B cell (primary cell): ENCODE measurements at regions not wholly inside any gene's neighbourhood (a gene's known extent, or its start where the extent isn't known, plus 50 kb on each side); places are given as distances from the start of the nearest gene placed in this dataset.

Experiments used
- ATAC-seq: fragments of 200-7000 bp; cut with Tn5 transposase; one replicate; pipeline ENCODE4 v1.10.0; 2021; ENCODE audit warnings: low read depth, mild to moderate bottlenecking, moderate number of reproducible peaks, moderate library complexity
- CTCF ChIA-PET: fragments of 350-600 bp; sonication (Branson Sonifier 250); formaldehyde crosslinking; loops from one replicate; lab custom pipeline; 2021; ENCODE audit warnings: antibody characterized with exemption, inconsistent platforms; lab: Charles Lee
- POLR2A ChIA-PET: fragments of 350-600 bp; sonication (Branson Sonifier 250); formaldehyde crosslinking; loops from one replicate; lab custom pipeline; 2021; ENCODE audit warnings: antibody characterized with exemption; lab: Charles Lee
- DNase-seq: peaks from one replicate; pipeline ENCODE4 v3.0.0; 2013
- H2AFZ ChIP-seq: 2 replicates; pipeline ENCODE4 v1.6.1; 2012; ENCODE audit warnings: mild to moderate bottlenecking, low read depth, low read length; ENCODE audit not compliant: insufficient read depth, poor library complexity, severe bottlenecking
- H3K27ac ChIP-seq, 2 donors: 1 replicate in 1 of 2; 2 replicates in 1 of 2; pipeline ENCODE4 v1.5.1; 2012 to 2013; ENCODE audit warnings: low read length in 2 of 2, mild to moderate bottlenecking in 2 of 2, moderate library complexity in 1 of 2
- H3K27me3 ChIP-seq, 4 experiments: fragments of 200-600 bp in 1 of 4; sonication (generic) in 1 of 4; replicated peaks in 1 of 4; 1 replicate in 2 of 4; 2 replicates in 2 of 4; pipeline versions ENCODE4 v1.6.1 to v1.7.0; 2013 to 2016; ENCODE audit warnings: low read length in 3 of 4, mild to moderate bottlenecking in 2 of 4, mixed read lengths in 1 of 4, moderate library complexity in 1 of 4; ENCODE audit not compliant: insufficient read depth in 4 of 4, control insufficient read depth in 3 of 4; ENCODE audit errors: control extremely low read depth in 1 of 4
- H3K36me3 ChIP-seq, 2 experiments: replicated peaks in 1 of 2; 1 replicate in 1 of 2; 2 replicates in 1 of 2; pipeline versions ENCODE4 v1.6.1 to v1.7.1; 2013; ENCODE audit warnings: low read length in 1 of 2; ENCODE audit not compliant: insufficient read depth in 2 of 2, control insufficient read depth in 1 of 2; ENCODE audit errors: control extremely low read depth in 1 of 2, extremely low read depth in 1 of 2
- H3K4me1 ChIP-seq, 2 donors: fragments of 200-600 bp in 1 of 2; sonication (generic) in 1 of 2; 1 replicate in 1 of 2; 2 replicates in 1 of 2; pipeline versions ENCODE4 v1.5.1 to v1.6.1; 2013 to 2017; ENCODE audit warnings: low read length in 2 of 2; ENCODE audit not compliant: control insufficient read depth in 2 of 2, insufficient read depth in 2 of 2
- H3K4me2 ChIP-seq: replicated peaks from 2 replicates; pipeline ENCODE3; 2012; ENCODE audit warnings: mild to moderate bottlenecking, low read depth, low read length; ENCODE audit not compliant: poor library complexity, severe bottlenecking
- H3K4me3 ChIP-seq, 5 experiments: fragments of 200-600 bp in 1 of 5; sonication (generic) in 1 of 5; 1 replicate in 3 of 5; 2 replicates in 2 of 5; pipeline versions ENCODE4 v1.5.1 to v1.7.0; 2011 to 2016; ENCODE audit warnings: low read length in 4 of 5, mild to moderate bottlenecking in 4 of 5, low read depth in 2 of 5, control low read depth in 1 of 5, moderate library complexity in 1 of 5; ENCODE audit not compliant: insufficient read depth in 1 of 5; ENCODE audit errors: control extremely low read depth in 1 of 5, extremely low read depth in 1 of 5
- H3K79me2 ChIP-seq: fragments of 200-600 bp; sonication (generic); one replicate; pipeline ENCODE4 v1.6.0; 2016; ENCODE audit warnings: low read length; ENCODE audit not compliant: control insufficient read depth, insufficient read depth
- H3K9ac ChIP-seq: fragments of 200-600 bp; sonication (generic); 2 replicates; pipeline ENCODE4 v1.6.1; 2017; ENCODE audit warnings: mild to moderate bottlenecking, low read length, moderate library complexity
- H3K9me3 ChIP-seq, 3 donors: one replicate each; pipeline versions ENCODE4 v1.6.1 to v1.7.1; 2013; ENCODE audit warnings: low read length in 2 of 3; ENCODE audit not compliant: control insufficient read depth in 2 of 3, insufficient read depth in 1 of 3; ENCODE audit errors: control extremely low read depth in 1 of 3
- H4K20me1 ChIP-seq: 2 replicates; pipeline ENCODE4 v1.6.0; 2012; ENCODE audit warnings: mild to moderate bottlenecking, low read length; ENCODE audit not compliant: insufficient read depth, control insufficient read depth, poor library complexity, severe bottlenecking
- H3K27ac Mint-ChIP-seq: one replicate; pipeline ENCODE4 v1.8.0; 2021; ENCODE audit warnings: mixed read lengths
- H3K27me3 Mint-ChIP-seq: one replicate; pipeline ENCODE4 v1.8.0; 2021; ENCODE audit warnings: mixed read lengths
- H3K4me1 Mint-ChIP-seq: one replicate; pipeline ENCODE4 v1.8.0; 2021; ENCODE audit warnings: mixed read lengths
- H3K4me3 Mint-ChIP-seq: one replicate; pipeline ENCODE4 v1.8.0; 2021; ENCODE audit warnings: mixed read lengths
- H3K9me3 Mint-ChIP-seq: one replicate; pipeline ENCODE4 v1.8.0; 2022; ENCODE audit warnings: mixed read lengths; ENCODE audit not compliant: insufficient read depth
- EZH2 ChIP-seq: IDR thresholded peaks from 2 replicates; pipeline ENCODE4 v1.6.1; 2012; ENCODE audit warnings: borderline replicate concordance, low read depth, mild to moderate bottlenecking, moderate library complexity, low read length; ENCODE audit not compliant: insufficient read depth, poor library complexity, severe bottlenecking
- WGBS: methylation state at CpG from one replicate; pipeline ENCODE4 v1.1.5; 2013; ENCODE audit warnings: missing lambda C conversion rate; ENCODE audit not compliant: insufficient coverage; 5-methylcytosine and 5-hydroxymethylcytosine counted together
- intact Hi-C: fragments of 100-400 bp; cut with micrococcal nuclease; formaldehyde crosslinking; loops from one replicate; pipeline ENCODE4 v1.10.0; 2022
- TF ChIP-seq, protein P1 (sequence below): fragments of 200-600 bp; IDR thresholded peaks from one replicate; pipeline ENCODE4 v1.8.0; 2022; ENCODE audit warnings: antibody characterized with exemption, mild to moderate bottlenecking

DNA sequence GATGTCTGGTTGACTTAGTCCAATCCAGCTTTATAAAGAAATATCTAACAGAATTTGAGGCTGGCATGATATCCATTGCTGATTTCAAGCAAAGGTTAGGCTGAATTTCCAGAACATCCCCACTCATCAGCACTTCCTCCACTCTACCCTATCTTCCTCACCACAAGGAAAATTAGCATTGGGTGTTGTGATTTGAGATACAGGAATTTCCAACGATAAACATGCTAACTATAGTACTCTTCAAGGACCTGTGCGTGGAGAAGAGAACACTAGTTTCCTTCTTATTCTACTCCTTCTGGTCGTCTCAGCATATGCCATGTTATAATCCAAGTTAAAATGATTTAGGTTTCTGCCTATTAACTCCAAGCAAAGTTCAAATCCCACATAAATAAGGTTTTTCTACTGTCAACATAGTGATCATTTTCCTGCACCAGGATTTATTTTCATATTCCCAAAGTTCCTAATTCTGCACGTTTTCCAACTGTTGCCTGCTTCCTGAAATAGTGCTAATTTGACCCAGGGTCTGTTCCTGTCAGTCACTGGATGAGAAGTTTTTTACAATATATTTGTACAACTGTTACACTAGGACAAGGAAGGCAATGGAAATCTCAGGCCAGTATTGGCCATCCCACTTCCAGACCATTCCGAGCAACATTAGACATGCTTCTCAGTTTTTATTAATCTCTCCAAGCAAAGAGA, 177.6 kb upstream of the EDNRA start:
- Mint-ChIP-seq H3K27ac (no peak overlapping the region), H3K9me3 (no peaks in the 10 kb centered on the region), H3K4me3 (no peak overlapping the region), H3K4me1 (no peaks in the 10 kb centered on the region), H3K27me3 (no peaks in the 10 kb centered on the region)
- H3K79me2 ChIP-seq = no peaks in the 10 kb centered on the region
- no peak overlapping the region for H3K27ac ChIP-seq
- intact Hi-C loops = no loop called here
- no peak for DNase-seq
- TF ChIP-seq, protein P1, sequence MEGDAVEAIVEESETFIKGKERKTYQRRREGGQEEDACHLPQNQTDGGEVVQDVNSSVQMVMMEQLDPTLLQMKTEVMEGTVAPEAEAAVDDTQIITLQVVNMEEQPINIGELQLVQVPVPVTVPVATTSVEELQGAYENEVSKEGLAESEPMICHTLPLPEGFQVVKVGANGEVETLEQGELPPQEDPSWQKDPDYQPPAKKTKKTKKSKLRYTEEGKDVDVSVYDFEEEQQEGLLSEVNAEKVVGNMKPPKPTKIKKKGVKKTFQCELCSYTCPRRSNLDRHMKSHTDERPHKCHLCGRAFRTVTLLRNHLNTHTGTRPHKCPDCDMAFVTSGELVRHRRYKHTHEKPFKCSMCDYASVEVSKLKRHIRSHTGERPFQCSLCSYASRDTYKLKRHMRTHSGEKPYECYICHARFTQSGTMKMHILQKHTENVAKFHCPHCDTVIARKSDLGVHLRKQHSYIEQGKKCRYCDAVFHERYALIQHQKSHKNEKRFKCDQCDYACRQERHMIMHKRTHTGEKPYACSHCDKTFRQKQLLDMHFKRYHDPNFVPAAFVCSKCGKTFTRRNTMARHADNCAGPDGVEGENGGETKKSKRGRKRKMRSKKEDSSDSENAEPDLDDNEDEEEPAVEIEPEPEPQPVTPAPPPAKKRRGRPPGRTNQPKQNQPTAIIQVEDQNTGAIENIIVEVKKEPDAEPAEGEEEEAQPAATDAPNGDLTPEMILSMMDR = no peak
- no peak for TF ChIP-seq EZH2
- ChIA-PET CTCF (no interaction called here), POLR2A (no interaction called here)
- H3K9me3 ChIP-seq = no peaks in the 10 kb centered on the region
- no peaks in the 10 kb centered on the region for H4K20me1 ChIP-seq
- no peak overlapping the region for H3K4me2 ChIP-seq
- H3K4me3 ChIP-seq = no peak overlapping the region
- ATAC-seq = no peak
- H3K9ac ChIP-seq = no peak overlapping the region
- no peaks in the 10 kb centered on the region for H3K36me3 ChIP-seq
- 90% methylated on average over 1 of the region's 5 CpGs for WGBS
- H2AFZ ChIP-seq = no peak overlapping the region
- no peaks in the 10 kb centered on the region for H3K27me3 ChIP-seq
- no peaks in the 10 kb centered on the region for H3K4me1 ChIP-seq

DNA sequence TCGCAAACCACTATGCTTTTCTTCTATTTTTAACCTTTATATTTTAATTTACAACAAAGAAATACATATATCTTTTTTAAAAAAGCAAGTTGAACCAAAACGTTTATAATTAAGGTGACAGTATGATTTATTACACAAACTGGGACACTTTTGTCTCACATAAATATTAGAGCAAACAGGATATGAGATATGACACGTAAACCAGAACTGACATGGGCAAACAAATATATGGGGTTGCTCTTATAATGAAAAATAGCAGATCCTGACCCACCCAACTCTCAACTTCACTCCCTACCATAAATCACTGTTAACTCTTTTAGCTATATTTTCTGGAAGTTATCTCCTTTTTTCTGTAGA, 177.0 kb upstream of the EDNRA start:
- CTCF ChIA-PET = no interaction called here
- no CpG with 5 or more reads among the region's 3 CpGs for WGBS
- Histone ChIP-seq H3K9ac (no peak overlapping the region), H2AFZ (no peak overlapping the region), H3K79me2 (no peaks in the 10 kb centered on the region), H3K27me3 (no peaks in the 10 kb centered on the region), H3K4me1 (no peaks in the 10 kb centered on the region), H3K36me3 (no peaks in the 10 kb centered on the region), H3K9me3 (no peaks in the 10 kb centered on the region), H3K27ac (no peak overlapping the region), H4K20me1 (no peaks in the 10 kb centered on the region), H3K4me2 (no peak overlapping the region), H3K4me3 (no peak overlapping the region)
- TF ChIP-seq EZH2 = no peak
- TF ChIP-seq, protein P1 = no peak
- ATAC-seq (no peak), DNase-seq (no peak)
- no peak overlapping the region for H3K27ac Mint-ChIP-seq
- no peaks in the 10 kb centered on the region for H3K9me3 Mint-ChIP-seq
- POLR2A ChIA-PET = no interaction called here
- no peaks in the 10 kb centered on the region for H3K27me3 Mint-ChIP-seq
- H3K4me1 Mint-ChIP-seq = no peaks in the 10 kb centered on the region
- intact Hi-C loops = no loop called here
- no peak overlapping the region for H3K4me3 Mint-ChIP-seq
